HepG2 (cell line): ENCODE measurements at regions not wholly inside any gene's neighbourhood (a gene's known extent, or its start where the extent isn't known, plus 50 kb on each side); places are given as distances from the start of the nearest gene placed in this dataset.
"Not testable (repeated sequence)": the region's sequence is repeated elsewhere in the genome, so short reads cannot be mapped to it uniquely, and the experiment has no call there.

Experiments
- ATAC-seq: fragments of 200-7000 bp; cut with Tn5 transposase; 3 replicates; pipeline ENCODE4 v1.9.1; 2020; ENCODE audit warnings: mild to moderate bottlenecking, moderate library complexity
- BruUV-seq: library from RNA; stranded (reverse); fragments of 400-500 nt; replicated peaks from 2 replicates; lab custom pipeline; 2021; lab: Mats Ljungman, UMichigan
- CTCF ChIA-PET: fragments of 300-600 bp; formaldehyde crosslinking; extraction: SDS; loops from one replicate; lab custom pipeline; 2021; ENCODE audit warnings: low total read pairs, inconsistent platforms, low intra/inter-chr PET ratio; lab: Yijun Ruan, JAX
- POLR2A ChIA-PET: fragments of 350-600 bp; sonication (Branson Sonifier 250); formaldehyde crosslinking; loops from one replicate; lab custom pipeline; 2020; ENCODE audit warnings: antibody characterized with exemption, inconsistent platforms; lab: Yijun Ruan, JAX
- DNase-seq: peaks from one replicate; pipeline ENCODE4 v3.0.0-alpha.2; 2015; ENCODE audit warnings: low spot score
- FAIRE-seq: peaks from 3 replicates; lab custom pipeline; 2011; peaks lifted over from hg19 to GRCh38; lab: Jason Lieb, UNC
- H2AFZ ChIP-seq: one replicate; pipeline ENCODE4 v1.6.1; 2011; ENCODE audit warnings: low read length, inconsistent platforms
- H3K27ac ChIP-seq: fragments of 300-600 bp; 3 replicates; pipeline ENCODE4 v1.8.0; 2011; ENCODE audit warnings: mixed run types, mild to moderate bottlenecking, mixed read lengths, low read length, inconsistent platforms; ENCODE audit not compliant: insufficient read depth; ENCODE audit errors: extremely low read length
- H3K27me3 ChIP-seq, 2 experiments: fragments of 200-600 bp in 1 of 2; 2 replicates in 1 of 2; 3 replicates in 1 of 2; pipeline versions ENCODE4 v1.6.0 to v1.8.0; 2011; ENCODE audit warnings: low read length in 2 of 2, mild to moderate bottlenecking in 2 of 2, moderate library complexity in 2 of 2, inconsistent platforms in 1 of 2; ENCODE audit not compliant: insufficient read depth in 2 of 2, control insufficient read depth in 1 of 2
- H3K36me3 ChIP-seq, 2 experiments: fragments of 200-600 bp in 1 of 2; replicated peaks in 1 of 2; 2 replicates in 1 of 2; 3 replicates in 1 of 2; pipeline versions ENCODE4 v1.5.1 to v1.8.0; 2011; ENCODE audit warnings: low read length in 2 of 2, inconsistent platforms in 1 of 2; ENCODE audit not compliant: insufficient read depth in 2 of 2, control insufficient read depth in 1 of 2
- H3K4me1 ChIP-seq: 2 replicates; pipeline ENCODE4 v1.5.1; 2012; ENCODE audit warnings: low read length, inconsistent platforms; ENCODE audit not compliant: insufficient read depth
- H3K4me2 ChIP-seq: 2 replicates; pipeline ENCODE4 v1.6.0; 2011; ENCODE audit warnings: low read depth, low read length, inconsistent platforms
- H3K4me3 ChIP-seq, 3 experiments: fragments of 200-600 bp in 1 of 3; sonication (generic), shearing (Covaris generic) in 1 of 3; replicated peaks in 1 of 3; 2 replicates each; pipeline ENCODE4 v1.5.1; 2011 to 2016; ENCODE audit warnings: low read length in 3 of 3, inconsistent platforms in 2 of 3, low read depth in 2 of 3, mild to moderate bottlenecking in 2 of 3, control low read depth in 1 of 3, mixed read lengths in 1 of 3; ENCODE audit not compliant: insufficient read depth in 1 of 3
- H3K79me2 ChIP-seq: one replicate; pipeline ENCODE4 v1.6.1; 2011; ENCODE audit warnings: low read length, inconsistent platforms; ENCODE audit not compliant: insufficient read depth
- H3K9ac ChIP-seq: 2 replicates; pipeline ENCODE4 v1.6.0; 2011; ENCODE audit warnings: mild to moderate bottlenecking, low read depth, low read length, inconsistent platforms; ENCODE audit not compliant: insufficient read depth
- H3K9me3 ChIP-seq: 2 replicates; pipeline ENCODE4 v1.5.1; 2012; ENCODE audit warnings: mild to moderate bottlenecking, low read length
- H4K20me1 ChIP-seq: 2 replicates; pipeline ENCODE4 v1.6.0; 2011; ENCODE audit warnings: inconsistent platforms, mild to moderate bottlenecking, low read length, moderate library complexity; ENCODE audit not compliant: insufficient read depth
- ZNF713 ChIP-seq: sonication (generic); formaldehyde crosslinking; IDR thresholded peaks from 2 replicates; pipeline ENCODE4 v1.4.0; 2020; ENCODE audit warnings: mild to moderate bottlenecking, missing genetic modification reagents
- WGBS: methylation state at CpG from one replicate; pipeline ENCODE4 v1.1.6; 2017; ENCODE audit warnings: low lambda C conversion rate; 5-methylcytosine and 5-hydroxymethylcytosine counted together
- in situ Hi-C: cut with HindIII; loops from 2 replicates; pipeline ENCODE4 v1.10.0; 2017; ENCODE audit warnings: low pct_unique_long_range_greater_than_20kb; ENCODE audit not compliant: extremely low pct_ligation_motif_present
- intact Hi-C: fragments of 100-400 bp; cut with micrococcal nuclease; formaldehyde crosslinking; loops from one replicate; pipeline ENCODE4 v1.10.0; 2022; ENCODE audit not compliant: unreplicated experiment
- TF ChIP-seq, protein P1 (sequence below): sonication (generic); formaldehyde crosslinking; IDR thresholded peaks from 2 replicates; pipeline ENCODE4 v1.4.0; 2020; ENCODE audit warnings: mild to moderate bottlenecking, missing genetic modification reagents

DNA sequence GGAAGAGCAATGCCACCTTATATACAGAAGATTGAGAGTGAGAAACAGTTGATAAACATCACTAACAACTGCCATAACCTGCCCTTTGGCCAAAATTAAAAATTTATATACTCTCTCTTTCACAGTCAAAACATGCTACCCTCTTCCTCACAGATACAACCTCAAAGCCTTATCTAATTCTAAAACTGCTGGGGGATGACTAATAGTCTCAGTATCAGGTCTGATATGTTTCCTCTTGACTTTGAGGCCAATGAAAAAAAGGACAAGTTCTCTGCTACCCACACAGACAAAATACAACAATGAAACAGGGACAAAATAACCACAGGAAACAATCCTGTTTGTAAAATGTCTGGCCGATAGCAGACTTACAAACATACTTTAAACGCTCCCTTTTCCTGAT is 485.6 kb upstream of the NUDT12 start (continued):
- TF ChIP-seq, protein P1, sequence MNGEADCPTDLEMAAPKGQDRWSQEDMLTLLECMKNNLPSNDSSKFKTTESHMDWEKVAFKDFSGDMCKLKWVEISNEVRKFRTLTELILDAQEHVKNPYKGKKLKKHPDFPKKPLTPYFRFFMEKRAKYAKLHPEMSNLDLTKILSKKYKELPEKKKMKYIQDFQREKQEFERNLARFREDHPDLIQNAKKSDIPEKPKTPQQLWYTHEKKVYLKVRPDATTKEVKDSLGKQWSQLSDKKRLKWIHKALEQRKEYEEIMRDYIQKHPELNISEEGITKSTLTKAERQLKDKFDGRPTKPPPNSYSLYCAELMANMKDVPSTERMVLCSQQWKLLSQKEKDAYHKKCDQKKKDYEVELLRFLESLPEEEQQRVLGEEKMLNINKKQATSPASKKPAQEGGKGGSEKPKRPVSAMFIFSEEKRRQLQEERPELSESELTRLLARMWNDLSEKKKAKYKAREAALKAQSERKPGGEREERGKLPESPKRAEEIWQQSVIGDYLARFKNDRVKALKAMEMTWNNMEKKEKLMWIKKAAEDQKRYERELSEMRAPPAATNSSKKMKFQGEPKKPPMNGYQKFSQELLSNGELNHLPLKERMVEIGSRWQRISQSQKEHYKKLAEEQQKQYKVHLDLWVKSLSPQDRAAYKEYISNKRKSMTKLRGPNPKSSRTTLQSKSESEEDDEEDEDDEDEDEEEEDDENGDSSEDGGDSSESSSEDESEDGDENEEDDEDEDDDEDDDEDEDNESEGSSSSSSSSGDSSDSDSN (CRISPR knock-in tag), result no peak

DNA sequence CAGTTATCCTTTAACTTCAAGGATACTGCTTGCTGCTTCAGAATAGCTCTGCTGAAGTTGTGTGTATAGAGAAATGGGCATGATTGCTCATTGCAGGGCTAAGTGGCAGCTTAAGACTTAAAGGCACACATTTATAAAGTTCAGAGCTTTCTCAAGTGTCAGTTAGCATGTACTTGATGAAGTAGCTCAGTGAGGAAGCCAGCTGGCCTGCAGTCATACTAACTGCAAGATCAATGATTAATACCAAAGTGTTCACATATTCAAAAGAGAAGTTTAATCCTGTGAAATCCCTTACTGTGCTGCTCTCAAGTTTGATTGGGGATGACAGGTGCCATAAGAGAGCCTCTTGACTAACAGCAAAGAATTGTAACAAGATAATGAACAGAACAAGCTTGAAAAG is 483.4 kb upstream of the NUDT12 start:
- ChIA-PET POLR2A (no interaction called here), CTCF (no interaction called here)
- H3K4me2 ChIP-seq, result no peak overlapping the region
- in situ Hi-C loops (no loop called here), intact Hi-C loops (no loop called here)
- no peaks in the 10 kb centered on the region for H3K36me3 ChIP-seq
- H3K27ac ChIP-seq, result no peak overlapping the region
- H3K9me3 ChIP-seq, result no peaks in the 10 kb centered on the region
- H3K27me3 ChIP-seq, result no peaks in the 10 kb centered on the region; a peak in 1 of 5 replicates
- no peak for DNase-seq
- H3K79me2 ChIP-seq, result no peaks in the 10 kb centered on the region
- H3K4me1 ChIP-seq, result no peaks in the 10 kb centered on the region
- ATAC-seq, result no peak
- no TSS peak for BruUV-seq
- no peak overlapping the region for H3K4me3 ChIP-seq
- H3K9ac ChIP-seq, result no peak overlapping the region
- TF ChIP-seq ZNF713 (CRISPR knock-in tag), result no peak
- H4K20me1 ChIP-seq, result no peaks in the 10 kb centered on the region
- H2AFZ ChIP-seq, result no peak overlapping the region
- no peak for FAIRE-seq

DNA sequence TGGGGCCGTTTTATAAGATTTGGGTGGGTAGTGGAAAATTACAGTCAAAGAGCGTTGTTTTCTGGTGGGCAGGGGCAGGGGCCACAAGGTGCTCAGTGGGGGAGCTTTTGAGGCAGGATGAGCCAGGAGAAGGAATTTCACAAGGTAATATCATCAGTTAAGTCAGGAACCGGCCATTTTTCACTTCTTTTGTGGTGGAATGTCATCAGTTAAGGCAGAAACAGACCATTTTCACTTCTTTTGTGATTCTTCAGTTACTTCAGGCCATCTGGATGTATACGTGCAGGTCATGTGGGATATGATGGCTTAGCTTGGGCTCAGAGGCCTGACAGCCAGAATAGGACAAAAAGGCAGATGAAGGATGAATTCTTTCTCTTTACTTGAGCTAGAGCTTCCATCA is 477.3 kb upstream of the NUDT12 start:
- H3K79me2 ChIP-seq, H3K4me2 ChIP-seq, H2AFZ ChIP-seq, FAIRE-seq, H3K27me3 ChIP-seq, H3K4me3 ChIP-seq, CTCF ChIA-PET, ATAC-seq, intact Hi-C loops, BruUV-seq, in situ Hi-C loops, DNase-seq, H4K20me1 ChIP-seq, H3K9ac ChIP-seq, H3K36me3 ChIP-seq, H3K4me1 ChIP-seq, H3K9me3 ChIP-seq, H3K27ac ChIP-seq, POLR2A ChIA-PET: not testable (repeated sequence)
- 3% methylated on average over 4 of the region's 4 CpGs for WGBS

DNA sequence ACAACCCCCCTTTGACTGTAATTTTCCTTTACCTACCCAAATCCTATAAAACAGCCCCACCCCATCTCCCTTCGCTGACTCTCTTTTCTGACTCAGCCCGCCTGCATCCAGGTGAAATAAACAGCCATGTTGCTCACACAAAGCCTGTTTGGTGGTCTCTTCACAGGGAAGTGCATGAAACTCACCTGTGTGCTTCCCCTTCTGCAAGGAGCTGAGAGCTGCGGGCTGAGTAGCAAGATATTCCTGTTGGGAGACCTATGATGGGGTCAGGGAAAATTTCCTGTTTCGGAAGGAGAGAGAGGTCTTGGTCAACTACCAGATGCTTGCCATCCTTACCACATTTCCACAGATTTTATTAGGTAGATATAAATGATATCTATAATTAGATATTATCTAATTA is 474.5 kb upstream of the NUDT12 start:
- H3K9me3 ChIP-seq, H3K4me3 ChIP-seq, intact Hi-C loops, DNase-seq, H3K4me1 ChIP-seq, H3K36me3 ChIP-seq, CTCF ChIA-PET, H3K27ac ChIP-seq, H2AFZ ChIP-seq, H3K79me2 ChIP-seq, POLR2A ChIA-PET, H3K27me3 ChIP-seq, H3K9ac ChIP-seq, FAIRE-seq, H4K20me1 ChIP-seq, H3K4me2 ChIP-seq, in situ Hi-C loops, ATAC-seq, BruUV-seq: not testable (repeated sequence)
- WGBS, result 4% methylated on average over 4 of the region's 4 CpGs
